ENCODE measurements at regions not wholly inside any gene's neighbourhood (a gene's known extent, or its start where the extent isn't known, plus 50 kb on each side); places are given as distances from the start of the nearest gene placed in this dataset.

GRCh38 chr18:73918816-73919215 lies 228.8 kb downstream of the FBXO15 start:
- DNase-seq (ENCODE audit: low spot score): no peak

GRCh38 chr18:73917046-73917445 lies 230.6 kb downstream of the FBXO15 start:
- no peak for DNase-seq (ENCODE audit: low spot score)

- no peak for DNase-seq (ENCODE audit: low spot score)
These were observed 234.1 kb downstream of the FBXO15 start for GRCh38 chr18:73913505-73913904.

- DNase-seq (ENCODE audit: low spot score): no peak
These were observed 239.3 kb downstream of the FBXO15 start for GRCh38 chr18:73908323-73908722.

GRCh38 chr18:73901566-73901965 lies 246.1 kb downstream of the FBXO15 start:
- no peak for DNase-seq (ENCODE audit: low spot score)

- DNase-seq (ENCODE audit: low spot score): no peak
These were observed 246.5 kb downstream of the FBXO15 start for GRCh38 chr18:73901151-73901550.

GRCh38 chr18:73900106-73900835 lies 247.4 kb downstream of the FBXO15 start:
- DNase-seq (ENCODE audit: low spot score): no peak

- DNase-seq (ENCODE audit: low spot score): no peak
These were observed 250.1 kb downstream of the FBXO15 start for GRCh38 chr18:73897517-73897916.

- DNase-seq (ENCODE audit: low spot score): no peak
These were observed 250.9 kb downstream of the FBXO15 start for GRCh38 chr18:73896685-73897084.

- no peak for DNase-seq (ENCODE audit: low spot score)
These were observed 251.9 kb downstream of the FBXO15 start for GRCh38 chr18:73895701-73896100.

GRCh38 chr18:73893880-73894279 lies 253.8 kb downstream of the FBXO15 start:
- no peak for DNase-seq (ENCODE audit: low spot score)

- no peak for DNase-seq (ENCODE audit: low spot score)
These were observed 255.8 kb downstream of the FBXO15 start for GRCh38 chr18:73891572-73892421.

- no peak for DNase-seq (ENCODE audit: low spot score)
These were observed 259.1 kb downstream of the FBXO15 start for GRCh38 chr18:73888565-73888964.

GRCh38 chr18:73887801-73888200 lies 259.8 kb downstream of the FBXO15 start:
- DNase-seq (ENCODE audit: low spot score): no peak

- no peak for DNase-seq (ENCODE audit: low spot score)
These were observed 262.8 kb downstream of the FBXO15 start for GRCh38 chr18:73884868-73885267.

- no peak for DNase-seq (ENCODE audit: low spot score)
These were observed 266.2 kb downstream of the FBXO15 start for GRCh38 chr18:73881396-73881917.

GRCh38 chr18:73880387-73880786 lies 267.2 kb downstream of the FBXO15 start:
- DNase-seq (ENCODE audit: low spot score): no peak

- DNase-seq (ENCODE audit: low spot score): no peak
These were observed 267.9 kb downstream of the FBXO15 start for GRCh38 chr18:73879766-73880165.

GRCh38 chr18:73879328-73879727 lies 268.3 kb downstream of the FBXO15 start:
- DNase-seq (ENCODE audit: low spot score): no peak

GRCh38 chr18:73869182-73869581 lies 278.5 kb downstream of the FBXO15 start:
- DNase-seq (ENCODE audit: low spot score): no peak

- DNase-seq (ENCODE audit: low spot score): no peak
These were observed 285.9 kb downstream of the FBXO15 start for GRCh38 chr18:73861771-73862170.

GRCh38 chr18:73859837-73860397 lies 287.7 kb downstream of the FBXO15 start:
- DNase-seq (ENCODE audit: low spot score): no peak
